ENCODE measurements at regions not wholly inside any gene's neighbourhood (a gene's known extent, or its start where the extent isn't known, plus 50 kb on each side); places are given as distances from the start of the nearest gene placed in this dataset.
A peak's percentile ranks its signal among the peaks of the same experiment; 100 is the strongest.

- no peak for DNase-seq
Measured at GRCh38 chr1:228923973-228924686, 188.9 kb downstream of the RHOU start.

DNA sequence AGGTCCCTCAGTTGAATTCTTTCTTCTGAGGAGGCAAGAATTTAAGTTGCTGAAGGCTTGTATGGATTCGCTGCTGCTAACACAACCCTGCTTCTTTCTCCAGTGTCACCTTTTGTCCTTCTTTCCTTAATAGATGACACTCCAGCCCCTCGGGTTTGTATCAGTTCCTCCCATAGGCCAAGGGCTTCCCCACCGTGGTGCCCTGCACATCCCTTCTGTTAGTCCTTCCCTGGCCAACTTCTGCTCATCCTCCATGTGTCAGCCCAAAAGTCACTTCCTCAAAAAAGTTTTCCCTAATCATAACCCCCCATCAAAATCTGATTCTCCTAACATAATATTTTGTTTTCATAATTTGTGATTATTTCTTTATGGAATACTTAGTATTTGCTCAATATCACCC, 190.4 kb downstream of the RHOU start:
- peak; percentile 36 for DNase-seq

DNA sequence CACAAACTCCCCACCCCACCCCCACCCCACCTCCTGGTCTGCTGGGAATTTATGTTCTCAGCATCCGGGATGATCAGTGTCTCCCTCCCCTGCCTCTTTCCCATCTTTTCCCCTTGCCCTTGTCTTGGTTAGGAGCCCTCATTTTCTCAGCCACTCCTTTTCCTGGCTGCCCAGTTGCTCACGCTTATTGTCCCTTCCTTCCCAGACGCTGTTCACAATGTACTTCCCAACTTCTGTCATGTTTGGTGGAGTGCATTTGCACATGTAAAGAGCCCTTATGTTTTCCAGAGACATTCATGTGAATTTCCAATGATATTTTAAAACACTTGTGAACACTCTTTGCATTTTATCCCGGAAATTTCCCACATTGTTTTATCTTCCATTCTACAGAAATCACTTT, 192.1 kb downstream of the RHOU start:
- DNase-seq: no peak

GRCh38 chr1:228927946-228928898, 192.9 kb downstream of the RHOU start:
- DNase-seq: peak; percentile 82

DNA sequence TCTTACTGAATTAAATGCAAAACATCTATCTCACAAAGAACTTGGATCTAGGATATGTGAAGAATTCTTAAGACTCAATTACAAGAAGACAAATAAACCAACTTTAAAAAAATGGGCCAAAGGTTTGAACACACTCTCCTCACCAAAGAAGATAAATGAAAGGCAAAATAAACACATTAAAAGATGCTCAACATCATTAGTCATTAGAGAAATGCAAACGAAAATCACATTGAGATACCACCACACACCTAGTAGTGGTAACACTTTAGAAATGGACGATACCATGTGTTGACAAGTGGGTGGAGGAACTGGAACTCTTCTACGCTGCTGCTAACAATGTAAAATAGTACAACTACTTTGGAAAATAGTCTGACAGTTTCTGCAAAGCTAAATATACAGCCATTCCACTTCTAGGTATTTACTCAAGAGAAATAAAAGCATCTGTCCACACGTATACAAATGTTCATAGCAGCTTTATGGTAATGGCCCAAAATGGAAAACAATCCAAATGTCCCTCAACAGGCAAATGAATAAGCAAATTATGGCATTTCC, 194.3 kb downstream of the RHOU start:
- no peak for DNase-seq

DNA sequence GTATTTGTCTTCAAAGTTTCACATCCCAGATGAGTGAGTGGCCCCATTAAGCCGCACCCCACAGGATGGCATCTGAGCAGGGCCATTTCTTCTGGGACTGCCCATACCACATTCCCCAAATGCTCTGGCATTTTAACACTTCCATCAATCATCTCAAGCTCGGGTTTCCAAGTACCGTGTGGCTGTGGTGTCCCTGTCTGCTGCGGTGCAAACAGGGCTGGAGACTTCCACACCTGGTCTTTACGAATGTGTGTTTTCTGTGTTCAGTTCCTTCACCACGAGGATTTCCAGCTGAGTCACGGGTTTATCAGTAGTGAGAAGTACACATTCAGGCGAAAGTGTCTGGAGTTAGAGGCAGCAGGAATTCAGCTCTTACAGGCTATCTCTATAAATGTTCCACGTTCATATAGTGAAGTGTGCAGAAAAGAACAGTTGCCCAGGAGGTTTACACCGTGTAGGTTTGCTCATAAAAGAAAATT, 195.2 kb downstream of the RHOU start:
- DNase-seq: no peak

DNA sequence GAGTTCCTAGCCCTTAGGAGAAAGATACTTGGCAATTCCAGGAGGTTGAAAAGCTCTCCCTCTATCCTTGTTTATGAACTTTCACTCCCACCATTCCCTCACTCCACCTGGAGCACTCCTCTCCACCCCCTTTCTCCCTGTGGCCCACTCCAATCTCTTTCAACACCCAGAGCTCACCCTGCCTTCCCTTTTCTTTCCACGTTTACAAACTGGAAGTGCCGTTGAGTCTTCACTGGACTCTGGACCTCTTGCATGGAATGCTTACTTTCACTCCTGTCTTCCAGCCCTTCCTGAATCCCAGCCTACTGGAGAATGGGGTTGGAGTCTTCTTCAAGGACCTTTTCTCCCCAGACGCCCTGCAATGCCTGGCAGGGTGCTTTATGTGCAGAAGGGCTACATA, 198.5 kb downstream of the RHOU start:
- DNase-seq: no peak

GRCh38 chr1:228935198-228935663, 200.0 kb downstream of the RHOU start:
- DNase-seq: no peak

- peak; percentile 77 for DNase-seq
Measured at GRCh38 chr1:228935855-228936727, 200.8 kb downstream of the RHOU start.

- no peak for DNase-seq
Measured at GRCh38 chr1:228936881-228937280, 201.6 kb downstream of the RHOU start.

DNA sequence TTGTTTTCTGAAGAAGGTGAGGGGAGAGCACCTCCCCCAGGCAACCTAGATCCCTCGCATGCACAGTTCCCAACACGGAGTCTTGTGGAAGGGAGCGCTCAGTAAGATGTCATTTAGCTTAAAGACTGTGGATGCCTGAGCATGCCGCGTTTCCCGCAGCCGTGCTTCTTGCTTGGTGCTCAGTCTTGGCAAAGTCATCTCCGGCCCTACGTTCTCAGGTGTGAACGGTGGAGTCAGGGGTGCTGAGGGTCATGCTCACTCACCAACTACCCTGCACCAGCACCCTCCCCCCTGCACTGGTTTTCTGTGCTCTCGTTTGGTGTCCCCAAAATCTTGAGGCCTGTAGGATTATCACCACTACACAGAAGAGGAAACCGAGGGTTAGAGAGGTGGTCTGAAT, 202.1 kb downstream of the RHOU start:
- no peak for DNase-seq

DNA sequence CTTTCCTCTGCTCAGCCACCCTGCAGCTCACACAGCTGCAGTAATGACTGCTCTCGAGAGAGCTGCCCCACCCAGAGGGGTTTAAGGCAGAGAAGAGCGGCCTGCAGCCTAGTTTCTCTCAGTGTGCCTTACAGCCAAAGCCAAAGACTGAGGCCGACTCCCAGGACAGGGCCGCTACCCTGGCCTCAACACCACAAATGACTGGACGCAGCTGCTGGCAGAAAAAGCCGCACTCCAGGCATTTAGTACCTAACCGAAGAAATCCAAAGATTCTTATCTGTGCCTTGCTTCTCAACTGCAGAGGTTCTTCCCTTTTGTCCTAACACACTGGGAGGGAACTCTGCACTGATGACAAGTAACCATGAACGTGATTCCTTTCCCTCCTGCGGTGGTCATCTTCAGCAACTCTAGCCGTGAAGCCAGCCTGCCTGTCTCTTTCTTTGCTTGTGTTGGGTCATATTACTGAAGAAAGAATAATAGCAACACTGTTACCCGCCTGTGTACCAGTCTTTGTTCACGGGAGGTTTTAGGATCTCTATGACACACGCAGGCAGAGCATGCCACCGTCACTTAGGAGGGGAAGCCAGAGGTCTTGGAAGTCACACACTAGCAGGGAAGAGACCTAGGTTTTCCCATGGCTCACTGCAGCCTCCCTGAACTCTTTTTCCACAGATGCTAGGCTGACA, 202.7 kb downstream of the RHOU start:
- no peak for DNase-seq

- DNase-seq: peak; percentile 87
Measured at GRCh38 chr1:228938537-228938901, 203.2 kb downstream of the RHOU start.

GRCh38 chr1:228939001-228939691, 203.9 kb downstream of the RHOU start:
- no peak for DNase-seq

DNA sequence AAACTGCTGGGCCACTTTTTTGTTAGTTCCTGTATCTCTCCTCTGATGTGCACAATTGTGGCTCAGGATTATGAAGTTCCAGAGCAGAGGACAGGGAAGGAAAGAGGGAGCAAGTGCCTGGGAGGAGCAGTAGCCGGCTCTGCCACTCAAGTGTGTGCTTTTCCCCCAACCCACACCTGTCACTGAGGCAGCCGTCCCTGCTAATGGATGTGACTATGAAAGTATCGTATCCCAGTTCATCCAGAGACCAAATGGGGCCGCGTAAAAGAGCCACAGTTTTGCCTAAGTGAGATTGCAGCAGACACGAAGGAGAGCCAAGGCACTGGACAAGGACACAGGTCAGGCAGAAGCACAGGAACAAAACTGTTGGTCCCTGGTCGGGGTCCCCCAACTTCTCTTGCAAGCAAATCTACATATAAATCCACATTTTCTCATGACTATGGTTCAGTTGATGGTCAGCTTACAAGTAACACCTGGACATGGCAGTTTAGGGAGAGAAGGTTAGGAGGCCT, 204.7 kb downstream of the RHOU start:
- no peak for DNase-seq

DNA sequence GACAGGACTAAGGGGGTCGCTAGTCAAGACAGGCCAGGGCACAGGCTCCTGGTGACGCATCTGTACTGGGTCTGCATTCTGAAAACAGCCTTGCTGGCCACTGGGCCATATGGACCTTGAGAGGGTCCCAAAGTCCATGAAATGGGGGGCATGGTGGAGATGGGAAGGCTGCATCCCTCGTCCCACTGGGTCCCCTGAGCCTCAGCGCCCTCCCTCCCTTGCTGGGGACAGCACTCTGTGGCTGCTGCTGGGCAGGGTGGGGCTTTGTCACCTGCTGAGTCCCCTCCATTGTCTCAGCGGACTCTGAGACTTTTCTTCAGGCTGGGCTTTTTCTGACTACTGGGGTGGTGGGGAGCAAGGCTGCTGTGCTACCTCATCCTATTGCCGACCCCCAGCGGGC, 205.2 kb downstream of the RHOU start:
- DNase-seq: no peak

GRCh38 chr1:228940926-228941325, 205.6 kb downstream of the RHOU start:
- DNase-seq: peak; percentile 68

DNA sequence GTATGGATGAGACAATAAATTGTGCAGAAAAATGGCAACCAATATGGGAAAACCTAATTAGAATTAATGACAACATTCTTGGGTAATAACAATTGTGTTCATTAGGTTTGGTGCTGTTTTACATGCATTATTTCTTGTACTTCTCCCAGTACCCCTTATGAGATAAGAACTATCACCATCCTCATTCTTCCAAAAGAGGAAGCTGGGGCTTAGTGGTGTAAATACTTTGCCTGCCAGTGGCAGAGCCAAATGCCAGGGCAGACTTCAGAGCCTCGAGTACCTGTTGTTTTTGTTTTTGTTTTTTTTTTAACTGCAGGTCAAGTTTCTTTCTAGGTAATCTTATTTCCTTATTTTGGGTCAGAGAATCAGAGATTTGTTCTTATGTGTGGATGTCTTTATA, 206.4 kb downstream of the RHOU start:
- peak; percentile 82 for DNase-seq

- DNase-seq: no peak
Measured at GRCh38 chr1:228943436-228943835, 208.2 kb downstream of the RHOU start.

- DNase-seq: no peak
Measured at GRCh38 chr1:228944296-228944695, 209.0 kb downstream of the RHOU start.

GRCh38 chr1:228944935-228945371, 209.7 kb downstream of the RHOU start:
- peak; percentile 66 for DNase-seq
